Astrocyte of the hippocampus (primary cell): ENCODE measurements at regions not wholly inside any gene's neighbourhood (a gene's known extent, or its start where the extent isn't known, plus 50 kb on each side); places are given as distances from the start of the nearest gene placed in this dataset.

Source experiments
- DNase-seq: peaks from one replicate; pipeline ENCODE4 v3.0.0; 2011; ENCODE audit warnings: low read depth, low spot score

- DNase-seq, result no peak
Measured at GRCh38 chr20:41951615-41952014, 333.4 kb upstream of the CHD6 start.

GRCh38 chr20:41939659-41940058 is 321.5 kb upstream of the CHD6 start:
- DNase-seq, result no peak

GRCh38 chr20:41938353-41938752 is 320.2 kb upstream of the CHD6 start:
- DNase-seq, result no peak

- DNase-seq, result no peak
Measured at GRCh38 chr20:41935259-41935791, 317.1 kb upstream of the CHD6 start.

- no peak for DNase-seq
Measured at GRCh38 chr20:41932431-41932830, 314.3 kb upstream of the CHD6 start.

- no peak for DNase-seq
Measured at GRCh38 chr20:41927655-41928054, 309.5 kb upstream of the CHD6 start.

GRCh38 chr20:41927189-41927588 is 309.0 kb upstream of the CHD6 start:
- no peak for DNase-seq

GRCh38 chr20:41925476-41925875 is 307.3 kb upstream of the CHD6 start:
- DNase-seq, result no peak

- DNase-seq, result no peak
Measured at GRCh38 chr20:41923624-41924023, 305.4 kb upstream of the CHD6 start.

GRCh38 chr20:41913146-41913545 is 295.0 kb upstream of the CHD6 start:
- DNase-seq, result no peak

GRCh38 chr20:41910558-41910957 is 292.4 kb upstream of the CHD6 start:
- DNase-seq, result no peak

- DNase-seq, result no peak
Measured at GRCh38 chr20:41905199-41905598, 287.0 kb upstream of the CHD6 start.

GRCh38 chr20:41903586-41903985 is 285.4 kb upstream of the CHD6 start:
- DNase-seq, result no peak

- no peak for DNase-seq
Measured at GRCh38 chr20:41902346-41902745, 284.2 kb upstream of the CHD6 start.

- DNase-seq, result no peak
Measured at GRCh38 chr20:41900201-41900691, 282.1 kb upstream of the CHD6 start.

GRCh38 chr20:41897708-41898107 is 279.5 kb upstream of the CHD6 start:
- DNase-seq, result no peak

GRCh38 chr20:41895241-41896032 is 277.3 kb upstream of the CHD6 start:
- no peak for DNase-seq

- DNase-seq, result no peak
Measured at GRCh38 chr20:41894255-41894963, 276.2 kb upstream of the CHD6 start.

GRCh38 chr20:41892031-41892430 is 273.9 kb upstream of the CHD6 start:
- DNase-seq, result no peak

GRCh38 chr20:41889844-41890224 is 271.7 kb upstream of the CHD6 start:
- peak; percentile 1 for DNase-seq

GRCh38 chr20:41889126-41889843 is 271.1 kb upstream of the CHD6 start:
- DNase-seq, result no peak

- no peak for DNase-seq
Measured at GRCh38 chr20:41888434-41888833, 270.3 kb upstream of the CHD6 start.
